ENCODE measurements at regions not wholly inside any gene's neighbourhood (a gene's known extent, or its start where the extent isn't known, plus 50 kb on each side); places are given as distances from the start of the nearest gene placed in this dataset.

- TF ChIP-seq SKIL (CRISPR knock-in tag; IDR thresholded peaks at IDR 0.05; ENCODE audit: borderline replicate concordance) (no peak), TIGD3 (CRISPR knock-in tag; IDR thresholded peaks at IDR 0.05; ENCODE audit: borderline replicate concordance) (no peak)
These were observed 144.7 kb upstream of the INHBA start (continued) for GRCh38 chr7:41847606-41848005.

- in situ Hi-C loops (cut with HindIII; ENCODE audit: extremely low pct_ligation_motif_present, low pct_unique_long_range_greater_than_20kb): no loop called here
- no TSS peak for BruUV-seq (replicated peaks)
- FAIRE-seq (no peak), ATAC-seq (no peak), DNase-seq (ENCODE audit: low spot score) (no peak)
- no peak overlapping the region for H3K9ac ChIP-seq (ENCODE audit: insufficient read depth, low read depth, low read length)
- no peak overlapping the region for H3K4me2 ChIP-seq (ENCODE audit: low read depth, low read length)
- no peak overlapping the region for H3K27ac ChIP-seq (ENCODE audit: extremely low read length, insufficient read depth, low read length)
- no peaks in the 10 kb centered on the region for H3K27me3 ChIP-seq (ENCODE audit: control insufficient read depth in 1 of 2, insufficient read depth in 2 of 2, low read length in 2 of 2)
- 94% methylated on average over 1 of the region's 1 CpG for WGBS (ENCODE audit: low lambda C conversion rate)
- no peak overlapping the region for H3K4me3 ChIP-seq (replicated peaks in 1 of 3; ENCODE audit: insufficient read depth in 1 of 3, low read depth in 2 of 3, low read length in 3 of 3)
- no peaks in the 10 kb centered on the region for H3K79me2 ChIP-seq (ENCODE audit: insufficient read depth, low read length)
- no peak overlapping the region for H2AFZ ChIP-seq (ENCODE audit: low read length)
- H4K20me1 ChIP-seq (ENCODE audit: insufficient read depth, low read length): no peaks in the 10 kb centered on the region
- no peaks in the 10 kb centered on the region for H3K4me1 ChIP-seq (ENCODE audit: insufficient read depth, low read length)
- ChIA-PET CTCF (ENCODE audit: low intra/inter-chr PET ratio, low total read pairs) (no interaction called here), POLR2A (no interaction called here)
- H3K36me3 ChIP-seq (replicated peaks in 1 of 2; ENCODE audit: control insufficient read depth in 1 of 2, insufficient read depth in 2 of 2, low read length in 2 of 2): no peaks in the 10 kb centered on the region
- H3K9me3 ChIP-seq (ENCODE audit: low read length): peaks cover 29% of the 10 kb centered on the region
- TF ChIP-seq PTBP1 (IDR thresholded peaks at IDR 0.05; ENCODE audit: low read depth, low read length, poor library complexity, severe bottlenecking) (no peak), CREB1 (IDR thresholded peaks at IDR 0.05) (no peak), CREB1 (CRISPR knock-in tag; IDR thresholded peaks at IDR 0.05) (no peak), ZNF326 (CRISPR knock-in tag; IDR thresholded peaks at IDR 0.05; ENCODE audit: borderline replicate concordance) (no peak), DZIP1 (CRISPR knock-in tag; IDR thresholded peaks at IDR 0.05) (no peak), ZNF556 (CRISPR knock-in tag; IDR thresholded peaks at IDR 0.05; ENCODE audit: borderline replicate concordance) (no peak), ZNF619 (CRISPR knock-in tag; IDR thresholded peaks at IDR 0.05) (no peak), ZKSCAN1 (IDR thresholded peaks at IDR 0.05; ENCODE audit: low read length) (no peak), ARNT (IDR thresholded peaks at IDR 0.05) (no peak), ARID5B (CRISPR knock-in tag; IDR thresholded peaks at IDR 0.05) (no peak)
- intact Hi-C loops (cut with micrococcal nuclease; ENCODE audit: unreplicated experiment): no loop called here
These were observed 144.3 kb upstream of the INHBA start for GRCh38 chr7:41847151-41847550.

Measured in HepG2 (cell line).